ENCODE measurements at regions not wholly inside any gene's neighbourhood (a gene's known extent, or its start where the extent isn't known, plus 50 kb on each side); places are given as distances from the start of the nearest gene placed in this dataset.
"Not testable (repeated sequence)": the region's sequence is repeated elsewhere in the genome, so short reads cannot be mapped to it uniquely, and the experiment has no call there.

DNA sequence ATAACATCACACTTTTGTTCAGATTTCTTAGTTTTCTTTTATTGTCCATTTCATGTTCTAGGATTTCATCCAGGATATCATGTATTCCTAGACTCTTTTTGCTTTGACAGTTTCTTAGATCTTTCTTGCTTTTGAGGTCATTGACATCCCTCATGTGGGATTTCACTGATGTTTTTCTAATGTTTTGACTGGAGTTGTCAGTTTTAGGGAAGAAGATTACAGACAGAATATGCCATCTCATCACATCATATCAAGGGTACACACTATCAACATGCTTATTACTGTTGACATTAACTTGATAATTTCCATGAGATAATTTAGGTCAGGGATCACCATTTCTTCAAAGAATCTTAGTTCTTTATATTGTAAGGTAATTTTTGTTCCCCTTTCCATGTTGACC is 101.7 kb downstream of the NPAP1 start:
- Mint-ChIP-seq H3K4me3 (no peak overlapping the region), H3K27ac (no peak overlapping the region), H3K9me3 (peaks cover 12% of the 10 kb centered on the region), H3K4me1 (no peaks in the 10 kb centered on the region), H3K36me3 (no peaks in the 10 kb centered on the region), H3K27me3 (peaks cover 8% of the 10 kb centered on the region)
- no peak for ATAC-seq

- no peaks in the 10 kb centered on the region for H3K27me3 Mint-ChIP-seq
- H3K36me3 Mint-ChIP-seq = no peaks in the 10 kb centered on the region
- peaks cover 4% of the 10 kb centered on the region for H3K9me3 Mint-ChIP-seq
- no peaks in the 10 kb centered on the region for H3K4me1 Mint-ChIP-seq
- no peak overlapping the region for H3K27ac Mint-ChIP-seq
- no peak for ATAC-seq
- no peak overlapping the region for H3K4me3 Mint-ChIP-seq
Observed at GRCh38 chr15:24784506-24784905, 108.9 kb downstream of the NPAP1 start.

DNA sequence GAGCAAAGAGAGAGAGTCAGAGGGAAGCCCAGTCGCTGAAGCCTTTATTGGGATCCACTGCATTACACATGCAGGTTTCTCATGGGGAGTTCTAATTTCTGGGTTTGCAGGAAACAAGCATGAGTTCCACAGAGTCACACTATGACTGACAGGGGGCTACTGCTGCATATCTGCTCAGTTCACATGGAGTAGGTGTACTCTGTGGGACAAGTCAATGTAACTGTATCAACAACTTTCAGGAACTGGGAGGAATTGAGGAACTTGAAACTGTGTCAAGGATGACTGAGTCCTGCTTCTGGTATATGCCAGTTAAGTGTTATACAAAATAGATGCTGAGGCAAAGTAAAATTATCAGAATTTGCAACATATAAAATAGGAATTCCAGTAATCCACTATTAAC is 110.8 kb downstream of the NPAP1 start:
- no peak overlapping the region for H3K27ac Mint-ChIP-seq
- H3K9me3 Mint-ChIP-seq = peaks cover 3% of the 10 kb centered on the region
- no peaks in the 10 kb centered on the region for H3K4me1 Mint-ChIP-seq
- no peaks in the 10 kb centered on the region for H3K36me3 Mint-ChIP-seq
- H3K27me3 Mint-ChIP-seq = no peaks in the 10 kb centered on the region
- no peak overlapping the region for H3K4me3 Mint-ChIP-seq
- no peak for ATAC-seq

- not testable (repeated sequence) for H3K9me3 Mint-ChIP-seq, H3K36me3 Mint-ChIP-seq, H3K4me1 Mint-ChIP-seq, H3K4me3 Mint-ChIP-seq, H3K27me3 Mint-ChIP-seq, ATAC-seq, H3K27ac Mint-ChIP-seq
Observed at GRCh38 chr15:24802624-24803023, 127.0 kb downstream of the NPAP1 start.

- Mint-ChIP-seq H3K4me1 (no peaks in the 10 kb centered on the region), H3K9me3 (peaks cover 5% of the 10 kb centered on the region), H3K27ac (no peak overlapping the region), H3K27me3 (no peaks in the 10 kb centered on the region), H3K36me3 (no peaks in the 10 kb centered on the region), H3K4me3 (no peak overlapping the region)
- no peak for ATAC-seq
Observed at GRCh38 chr15:24819680-24820079, 135.1 kb upstream of the SNRPN start.

GRCh38 chr15:24823473-24823872 is 131.3 kb upstream of the SNRPN start:
- Mint-ChIP-seq H3K4me3 (no peak overlapping the region), H3K36me3 (no peaks in the 10 kb centered on the region), H3K4me1 (no peaks in the 10 kb centered on the region), H3K27me3 (no peaks in the 10 kb centered on the region), H3K9me3 (peaks cover 5% of the 10 kb centered on the region), H3K27ac (no peak overlapping the region)
- no peak for ATAC-seq

- Mint-ChIP-seq H3K4me1 (no peaks in the 10 kb centered on the region), H3K27ac (no peak overlapping the region), H3K9me3 (peaks cover 11% of the 10 kb centered on the region), H3K36me3 (no peaks in the 10 kb centered on the region), H3K4me3 (no peak overlapping the region), H3K27me3 (no peaks in the 10 kb centered on the region)
- no peak for ATAC-seq
Observed at GRCh38 chr15:24832282-24832681, 122.5 kb upstream of the SNRPN start.

DNA sequence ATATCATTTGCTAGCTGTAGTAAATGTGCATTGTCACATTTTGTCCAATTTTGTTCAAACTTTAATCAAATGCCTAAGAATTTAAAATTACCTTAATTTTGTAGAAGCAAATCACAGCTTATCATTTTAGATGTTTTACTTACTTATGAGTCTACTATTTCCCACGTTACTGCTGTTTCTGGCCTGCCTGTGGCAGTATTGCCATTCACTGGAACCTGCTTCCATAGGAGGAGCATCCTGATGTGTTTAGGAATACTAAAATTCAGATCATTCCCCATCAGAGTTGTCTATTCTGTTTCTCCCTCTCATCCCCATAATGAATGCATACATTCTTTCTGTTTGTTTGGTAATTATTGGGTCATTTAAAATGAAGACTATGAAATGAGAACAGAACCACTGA is 119.5 kb upstream of the SNRPN start:
- H3K27me3 Mint-ChIP-seq = no peaks in the 10 kb centered on the region
- H3K36me3 Mint-ChIP-seq = no peaks in the 10 kb centered on the region
- ATAC-seq = no peak
- H3K4me1 Mint-ChIP-seq = no peaks in the 10 kb centered on the region
- H3K4me3 Mint-ChIP-seq = no peak overlapping the region
- no peak overlapping the region for H3K27ac Mint-ChIP-seq
- H3K9me3 Mint-ChIP-seq = peaks cover 7% of the 10 kb centered on the region

GRCh38 chr15:24848050-24848449 is 106.7 kb upstream of the SNRPN start:
- Mint-ChIP-seq H3K27me3 (no peaks in the 10 kb centered on the region), H3K4me1 (no peaks in the 10 kb centered on the region), H3K36me3 (no peaks in the 10 kb centered on the region), H3K27ac (no peak overlapping the region), H3K4me3 (no peak overlapping the region), H3K9me3 (peaks cover 6% of the 10 kb centered on the region)
- ATAC-seq = no peak

DNA sequence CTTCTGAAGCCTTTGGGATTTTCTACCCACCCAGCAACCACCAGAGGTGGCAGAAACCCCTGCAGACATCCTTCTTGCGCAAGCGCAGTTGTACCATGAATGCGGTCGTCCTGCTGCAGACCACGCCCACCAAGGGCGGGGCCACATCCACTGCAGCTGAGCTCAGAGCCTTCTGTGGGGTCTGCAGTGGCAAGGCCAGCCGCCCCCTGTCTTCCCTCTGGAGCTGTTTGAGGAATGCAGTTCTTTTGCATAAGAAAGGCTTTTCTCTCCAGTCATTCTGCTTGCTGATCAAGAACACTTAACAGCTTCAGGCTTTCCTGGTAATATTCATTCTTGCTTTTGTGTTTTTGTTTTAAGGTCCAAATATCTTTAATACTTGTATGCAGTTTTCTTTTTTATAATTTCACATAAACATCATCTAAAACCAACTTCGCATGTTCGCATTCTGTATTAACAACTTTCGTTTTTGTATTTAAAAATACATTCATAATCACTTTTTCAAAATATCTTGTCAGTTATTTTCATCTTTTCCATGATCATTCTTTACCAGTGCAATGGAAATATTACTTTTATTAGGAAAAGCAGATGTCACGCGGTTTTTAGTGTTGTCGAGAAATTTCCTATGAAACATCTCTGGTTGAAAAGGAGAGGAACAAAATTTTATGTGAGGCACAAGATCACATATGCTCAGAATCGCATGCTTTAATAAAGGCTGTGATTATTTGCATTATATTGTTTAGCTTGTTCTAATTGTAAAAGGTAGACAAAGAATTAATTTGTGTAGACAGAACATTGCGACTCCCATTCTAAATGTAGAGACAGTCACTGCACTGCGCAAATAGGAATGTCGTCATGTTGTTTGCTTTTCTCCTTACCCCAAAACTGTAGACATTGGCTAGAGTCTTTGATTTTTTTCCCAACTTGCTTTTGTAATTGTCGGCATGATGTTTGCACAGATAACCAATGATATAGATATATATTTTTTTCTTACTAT is 98.1 kb upstream of the SNRPN start:
- Mint-ChIP-seq H3K27me3 (no peaks in the 10 kb centered on the region), H3K4me3 (no peak overlapping the region), H3K36me3 (no peaks in the 10 kb centered on the region), H3K27ac (no peak overlapping the region), H3K4me1 (no peaks in the 10 kb centered on the region), H3K9me3 (peaks cover 5% of the 10 kb centered on the region)
- ATAC-seq = no peak

DNA sequence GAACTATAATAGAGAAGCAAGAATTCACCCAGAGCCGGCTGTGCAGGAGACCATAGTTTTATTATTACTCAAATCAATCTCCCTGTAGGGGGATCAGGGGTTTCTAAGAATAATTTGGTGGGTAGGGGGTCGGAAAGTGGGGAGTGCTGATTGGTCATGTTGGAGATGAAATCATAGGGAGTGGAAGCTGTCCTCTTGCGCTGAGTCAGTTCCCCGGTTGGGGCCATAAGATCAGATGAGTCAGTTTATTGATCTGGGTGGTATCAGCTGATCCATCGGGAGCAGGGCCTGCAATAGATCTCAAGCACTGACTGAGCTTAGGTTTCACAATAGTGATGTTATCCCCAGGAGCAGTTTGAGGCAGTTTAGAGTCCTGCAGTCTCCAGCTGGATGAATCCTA is 97.0 kb upstream of the SNRPN start:
- Mint-ChIP-seq H3K27ac (no peak overlapping the region), H3K27me3 (no peaks in the 10 kb centered on the region)

DNA sequence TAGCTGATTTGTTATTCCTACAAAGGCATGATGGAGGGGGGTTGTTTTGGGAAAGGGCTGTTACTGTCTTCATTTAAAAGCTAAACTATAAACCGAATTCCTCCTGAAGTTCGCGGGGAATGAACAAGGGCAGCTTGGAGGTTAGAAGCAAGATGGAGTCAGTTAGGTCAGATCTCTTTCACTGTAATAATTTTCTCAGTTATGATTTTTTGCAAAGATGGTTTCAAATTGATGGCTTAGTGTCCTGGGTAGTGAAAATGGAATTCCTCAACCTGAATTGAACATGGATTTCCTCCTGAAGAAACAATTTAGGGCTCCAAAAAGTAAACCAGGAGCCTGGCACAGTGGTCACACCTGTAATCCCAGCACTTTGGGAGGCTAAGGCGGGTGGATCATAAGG is 96.6 kb upstream of the SNRPN start:
- not testable (repeated sequence) for H3K9me3 Mint-ChIP-seq, H3K4me1 Mint-ChIP-seq, H3K27ac Mint-ChIP-seq, H3K27me3 Mint-ChIP-seq, ATAC-seq, H3K4me3 Mint-ChIP-seq, H3K36me3 Mint-ChIP-seq

More for the DNA sequence above, 97.0 kb upstream of the SNRPN start:
- Mint-ChIP-seq H3K4me1 (no peaks in the 10 kb centered on the region), H3K36me3 (no peaks in the 10 kb centered on the region), H3K9me3 (peaks cover 2% of the 10 kb centered on the region), H3K4me3 (no peak overlapping the region)
- ATAC-seq = no peak

DNA sequence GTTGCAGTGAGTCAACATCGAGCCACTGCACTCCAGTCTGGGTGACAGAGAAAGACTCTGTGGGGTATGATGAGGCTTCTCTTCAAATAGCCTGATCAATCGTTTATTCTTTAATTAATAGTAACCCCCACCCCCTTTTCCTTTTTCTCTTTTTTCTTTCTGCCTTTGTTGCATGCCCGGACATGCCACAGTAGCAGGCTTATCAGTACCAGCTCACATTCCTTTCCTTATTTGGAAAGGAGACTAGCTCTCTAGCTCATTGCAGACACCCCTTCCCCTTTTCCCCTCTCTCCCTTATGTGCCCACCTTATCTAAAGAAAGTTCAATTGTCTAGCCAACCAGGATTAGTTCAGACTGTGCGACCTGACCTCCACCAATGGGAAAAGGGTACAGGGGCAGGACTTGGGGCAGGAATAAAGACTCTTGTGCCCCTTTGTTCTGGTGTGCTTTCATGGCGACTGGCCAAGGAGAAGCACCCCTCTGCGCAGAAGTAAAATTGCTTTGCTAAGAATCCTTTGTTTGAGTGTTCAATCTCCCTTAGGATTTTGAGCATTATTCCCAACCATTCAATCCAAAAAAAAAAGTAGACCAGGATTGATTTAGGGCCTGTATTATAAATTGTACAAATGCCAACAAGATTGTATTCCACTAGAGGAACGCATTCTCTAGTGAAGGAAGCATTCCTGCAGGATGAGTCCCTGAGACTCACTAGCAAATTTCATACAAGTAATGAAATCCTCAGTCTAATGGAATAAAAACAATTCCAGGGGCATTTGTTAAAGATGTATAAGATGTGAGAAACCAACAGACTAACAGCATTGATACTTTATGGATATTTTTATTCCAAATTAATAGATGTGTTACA is 95.8 kb upstream of the SNRPN start:
- Mint-ChIP-seq H3K27me3 (no peaks in the 10 kb centered on the region), H3K9me3 (peaks cover 2% of the 10 kb centered on the region), H3K4me1 (no peaks in the 10 kb centered on the region), H3K4me3 (no peak overlapping the region), H3K27ac (no peak overlapping the region), H3K36me3 (no peaks in the 10 kb centered on the region)
- no peak for ATAC-seq

DNA sequence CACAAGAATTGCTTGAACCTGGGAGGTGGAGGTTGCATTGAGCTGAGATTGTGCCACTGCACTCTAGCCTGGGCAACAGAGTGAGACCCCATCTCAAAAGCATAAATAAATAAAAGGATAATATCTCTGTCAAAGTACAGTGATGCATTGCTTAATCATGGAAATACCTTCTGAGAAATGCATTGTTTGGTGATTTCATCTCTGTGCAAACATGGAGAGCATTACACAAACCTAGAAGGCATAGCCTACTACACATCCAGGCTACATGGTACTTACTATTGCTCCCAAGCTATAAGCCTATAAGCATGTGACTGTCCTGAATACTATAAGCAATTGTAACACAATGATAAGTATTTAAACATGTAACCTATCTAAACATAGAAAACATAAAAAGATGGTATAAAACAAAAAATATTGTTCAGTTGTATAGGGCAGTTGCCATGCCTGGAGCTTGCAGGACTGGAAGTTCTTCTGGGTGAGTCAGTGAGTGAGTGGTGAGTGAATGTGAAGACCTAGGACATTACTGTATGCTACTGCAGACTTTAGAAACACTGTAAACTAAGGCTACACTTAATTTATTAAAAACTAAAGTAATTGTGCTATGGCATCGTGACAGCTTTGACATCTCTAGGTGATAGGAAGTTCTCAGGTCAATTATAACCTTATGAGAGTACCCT is 93.6 kb upstream of the SNRPN start:
- H3K27ac Mint-ChIP-seq = no peak overlapping the region

More for the DNA sequence above, 93.6 kb upstream of the SNRPN start:
- no peaks in the 10 kb centered on the region for H3K4me1 Mint-ChIP-seq
- H3K36me3 Mint-ChIP-seq = no peaks in the 10 kb centered on the region
- no peaks in the 10 kb centered on the region for H3K27me3 Mint-ChIP-seq
- H3K4me3 Mint-ChIP-seq = no peak overlapping the region
- peaks cover 5% of the 10 kb centered on the region for H3K9me3 Mint-ChIP-seq
- ATAC-seq = no peak

All from stimulated activated memory B cell treated with anti-CD40 and anti-IgM and Interleukin-4, amounts not matched to agents 10 μg/mL and 1 μg/mL and 100 μg/mL, for 72 hours (primary cell).